SK-N-SH (cell line): ENCODE measurements at regions not wholly inside any gene's neighbourhood (a gene's known extent, or its start where the extent isn't known, plus 50 kb on each side); places are given as distances from the start of the nearest gene placed in this dataset.

Source experiments
- CTCF ChIA-PET: fragments of 300-600, 350-600 bp; formaldehyde crosslinking; extraction: SDS; loops from one replicate; lab custom pipeline; 2021; lab: Yijun Ruan, JAX
- POLR2A ChIA-PET: fragments of 350-600 bp; sonication (Branson Sonifier 250); formaldehyde crosslinking; extraction: SDS; loops from one replicate; lab custom pipeline; 2020; ENCODE audit warnings: antibody characterized with exemption, inconsistent platforms; lab: Yijun Ruan, JAX
- DNase-seq: peaks from one replicate; pipeline ENCODE4 v3.0.0; 2012
- H2AFZ ChIP-seq: fragments of 200-600 bp; sonication (generic); 2 replicates; pipeline ENCODE4 v1.8.1; 2016; ENCODE audit warnings: antibody characterized with exemption, mild to moderate bottlenecking, low read depth
- H3F3A ChIP-seq: fragments of 200-600 bp; sonication (generic); replicated peaks from 2 replicates; pipeline ENCODE3; 2016; ENCODE audit warnings: antibody characterized with exemption, mild to moderate bottlenecking; ENCODE audit not compliant: insufficient read depth
- H3K27ac ChIP-seq, 2 experiments: fragments of 200-500 bp in 1 of 2; fragments of 200-600 bp in 1 of 2; sonication (Bioruptor generic) in 1 of 2; sonication (generic), shearing (Covaris generic) in 1 of 2; 2 replicates each; pipeline versions ENCODE4 v1.5.1 to v1.6.1; 2014 to 2016; ENCODE audit warnings: low read depth in 2 of 2, inconsistent platforms in 1 of 2, low read length in 1 of 2, mild to moderate bottlenecking in 1 of 2, mixed read lengths in 1 of 2
- H3K27me3 ChIP-seq: fragments of 200-600 bp; sonication (generic), shearing (Covaris generic); 2 replicates; pipeline ENCODE4 v1.6.1; 2016; ENCODE audit warnings: mixed run types; ENCODE audit not compliant: insufficient read depth
- H3K36me3 ChIP-seq, 2 experiments: fragments of 200-500 bp in 1 of 2; fragments of 200-600 bp in 1 of 2; sonication (Bioruptor generic) in 1 of 2; sonication (generic) in 1 of 2; replicated peaks in 1 of 2; 2 replicates each; pipeline versions ENCODE3 to v1.5.1; 2014 to 2016; ENCODE audit warnings: low read length in 1 of 2, mild to moderate bottlenecking in 1 of 2; ENCODE audit not compliant: insufficient read depth in 2 of 2, control insufficient read depth in 1 of 2
- H3K4me1 ChIP-seq, 2 experiments: fragments of 200-500 bp in 1 of 2; fragments of 200-600 bp in 1 of 2; sonication (Bioruptor generic) in 1 of 2; sonication (generic), shearing (Covaris generic) in 1 of 2; 2 replicates each; pipeline versions ENCODE4 v1.5.1 to v1.6.1; 2014 to 2016; ENCODE audit warnings: low read depth in 1 of 2, low read length in 1 of 2, mixed run types in 1 of 2; ENCODE audit not compliant: insufficient read depth in 2 of 2, control insufficient read depth in 1 of 2
- H3K4me2 ChIP-seq: fragments of 200-600 bp; sonication (generic), shearing (Covaris generic); 2 replicates; pipeline ENCODE4 v1.6.1; 2017; ENCODE audit warnings: mixed run types
- H3K4me3 ChIP-seq, 2 experiments: fragments of 200-500 bp in 1 of 2; fragments of 200-600 bp in 1 of 2; sonication (Bioruptor generic) in 1 of 2; sonication (generic), shearing (Covaris generic) in 1 of 2; 2 replicates each; pipeline versions ENCODE4 v1.5.1 to v1.8.1; 2014 to 2016; ENCODE audit warnings: low read depth in 2 of 2, inconsistent platforms in 1 of 2, low read length in 1 of 2, mild to moderate bottlenecking in 1 of 2, mixed read lengths in 1 of 2, moderate library complexity in 1 of 2
- H3K79me2 ChIP-seq: fragments of 200-600 bp; sonication (generic); 2 replicates; pipeline ENCODE4 v1.8.1; 2017; ENCODE audit warnings: mild to moderate bottlenecking; ENCODE audit not compliant: insufficient read depth
- H3K9ac ChIP-seq: fragments of 200-600 bp; sonication (generic); 2 replicates; pipeline ENCODE4 v1.6.1; 2017; ENCODE audit warnings: mixed run types
- H3K9me2 ChIP-seq: fragments of 200-600 bp; sonication (generic); 2 replicates; pipeline ENCODE4 v1.6.1; 2017; ENCODE audit warnings: mixed run types
- H3K9me3 ChIP-seq: fragments of 200-600 bp; sonication (generic); 2 replicates; pipeline ENCODE4 v1.6.1; 2017; ENCODE audit warnings: mixed run types, mild to moderate bottlenecking, moderate library complexity
- H4K20me1 ChIP-seq: fragments of 200-600 bp; sonication (generic); 2 replicates; pipeline ENCODE4 v1.6.1; 2017; ENCODE audit warnings: mild to moderate bottlenecking, mixed run types; ENCODE audit not compliant: insufficient read depth
- CHD2 ChIP-seq: fragments of 150-350 bp; IDR thresholded peaks from 2 replicates; pipeline ENCODE4 v1.6.1; 2018; ENCODE audit warnings: low read length; ENCODE audit not compliant: partially characterized antibody
- ELF1 ChIP-seq: IDR thresholded peaks from 2 replicates; pipeline ENCODE4 v1.4.0; 2012
- EP300 ChIP-seq, 2 experiments: IDR thresholded peaks; 2 replicates each; pipeline versions ENCODE4 v1.4.0 to v1.6.1; 2012; ENCODE audit warnings: borderline replicate concordance in 1 of 2, low read depth in 1 of 2, low read length in 1 of 2
- FOXJ3 ChIP-seq: sonication (generic); formaldehyde crosslinking; IDR thresholded peaks from 2 replicates; pipeline ENCODE4 v1.5.1; 2020; ENCODE audit warnings: mild to moderate bottlenecking, missing genetic modification reagents
- FOXM1 ChIP-seq: IDR thresholded peaks from 2 replicates; pipeline ENCODE4 v1.4.0; 2012; ENCODE audit warnings: low read depth, mild to moderate bottlenecking
- GABPA ChIP-seq: IDR thresholded peaks from 2 replicates; pipeline ENCODE4 v1.4.0; 2012; ENCODE audit warnings: low read depth, mild to moderate bottlenecking
- GATA2 ChIP-seq: sonication (generic); formaldehyde crosslinking; IDR thresholded peaks from 2 replicates; pipeline ENCODE4 v1.5.0; 2020; ENCODE audit warnings: mild to moderate bottlenecking, missing genetic modification reagents
- JUND ChIP-seq: IDR thresholded peaks from 2 replicates; pipeline ENCODE4 v1.4.0; 2012
- MEF2A ChIP-seq: IDR thresholded peaks from 2 replicates; pipeline ENCODE4 v1.4.0; 2012; ENCODE audit warnings: low read depth, borderline replicate concordance
- MXI1 ChIP-seq: IDR thresholded peaks from 2 replicates; pipeline ENCODE4 v1.6.1; 2012; ENCODE audit warnings: mild to moderate bottlenecking, low read depth, low read length, improper control_type of control experiment
- NFIC ChIP-seq: IDR thresholded peaks from 2 replicates; pipeline ENCODE4 v1.4.0; 2012; ENCODE audit warnings: borderline replicate concordance
- NRF1 ChIP-seq: IDR thresholded peaks from 2 replicates; pipeline ENCODE4 v1.6.1; 2012; ENCODE audit warnings: low read depth, mild to moderate bottlenecking, low read length
- POLR2AphosphoS5 ChIP-seq: IDR thresholded peaks from 2 replicates; pipeline ENCODE4 v1.6.1; 2012; ENCODE audit warnings: low read depth, low read length
- RAD21 ChIP-seq: IDR thresholded peaks from 2 replicates; pipeline ENCODE4 v1.6.1; 2012; ENCODE audit warnings: mild to moderate bottlenecking, low read length
- RCOR1 ChIP-seq: fragments of 150-350 bp; IDR thresholded peaks from 2 replicates; pipeline ENCODE4 v1.6.1; 2017; ENCODE audit warnings: antibody characterized with exemption, low read length
- RFX5 ChIP-seq: IDR thresholded peaks from 2 replicates; pipeline ENCODE4 v1.6.1; 2012; ENCODE audit warnings: mild to moderate bottlenecking, improper control_type of control experiment, low read length
- RXRA ChIP-seq: IDR thresholded peaks from 2 replicates; pipeline ENCODE4 v1.4.0; 2012; ENCODE audit warnings: low read depth, mild to moderate bottlenecking, borderline replicate concordance
- SMC3 ChIP-seq: IDR thresholded peaks from 2 replicates; pipeline ENCODE4 v1.6.1; 2012; ENCODE audit warnings: low read depth, low read length, improper control_type of control experiment
- TAF1 ChIP-seq: IDR thresholded peaks from 2 replicates; pipeline ENCODE4 v1.6.1; 2012; ENCODE audit warnings: low read depth, mild to moderate bottlenecking, low read length, moderate library complexity, borderline replicate concordance
- TCF12 ChIP-seq: IDR thresholded peaks from 2 replicates; pipeline ENCODE4 v1.4.0; 2012
- TEAD4 ChIP-seq: IDR thresholded peaks from 2 replicates; pipeline ENCODE4 v1.4.0; 2012; ENCODE audit warnings: mild to moderate bottlenecking, borderline replicate concordance; ENCODE audit not compliant: insufficient read depth
- YY1 ChIP-seq: IDR thresholded peaks from 2 replicates; pipeline ENCODE4 v1.4.0; 2012; ENCODE audit warnings: low read depth, mild to moderate bottlenecking
- WGBS: methylation state at CpG from one replicate; pipeline ENCODE4 v1.1.6; 2017; ENCODE audit warnings: low lambda C conversion rate; 5-methylcytosine and 5-hydroxymethylcytosine counted together
- TF ChIP-seq, protein P1 (sequence below): IDR thresholded peaks from 2 replicates; pipeline ENCODE4 v1.4.0; 2012; ENCODE audit warnings: low read depth, borderline replicate concordance
- TF ChIP-seq, protein P2 (sequence below): IDR thresholded peaks from 2 replicates; pipeline ENCODE4 v1.4.0; 2012; ENCODE audit warnings: low read depth
- TF ChIP-seq, protein P3 (sequence below): fragments of 200-600 bp; sonication (generic); IDR thresholded peaks from 2 replicates; pipeline ENCODE4 v1.6.1; 2017; ENCODE audit warnings: antibody characterized with exemption, mild to moderate bottlenecking, moderate library complexity
- TF ChIP-seq, protein P4 (sequence below): fragments of 150-350 bp; IDR thresholded peaks from 2 replicates; pipeline ENCODE4 v1.6.1; 2016; ENCODE audit warnings: mild to moderate bottlenecking, low read depth, low read length
- TF ChIP-seq, protein P5 (sequence below): IDR thresholded peaks from 2 replicates; pipeline ENCODE4 v1.6.1; 2012; ENCODE audit warnings: mild to moderate bottlenecking, low read depth, low read length, moderate library complexity

DNA sequence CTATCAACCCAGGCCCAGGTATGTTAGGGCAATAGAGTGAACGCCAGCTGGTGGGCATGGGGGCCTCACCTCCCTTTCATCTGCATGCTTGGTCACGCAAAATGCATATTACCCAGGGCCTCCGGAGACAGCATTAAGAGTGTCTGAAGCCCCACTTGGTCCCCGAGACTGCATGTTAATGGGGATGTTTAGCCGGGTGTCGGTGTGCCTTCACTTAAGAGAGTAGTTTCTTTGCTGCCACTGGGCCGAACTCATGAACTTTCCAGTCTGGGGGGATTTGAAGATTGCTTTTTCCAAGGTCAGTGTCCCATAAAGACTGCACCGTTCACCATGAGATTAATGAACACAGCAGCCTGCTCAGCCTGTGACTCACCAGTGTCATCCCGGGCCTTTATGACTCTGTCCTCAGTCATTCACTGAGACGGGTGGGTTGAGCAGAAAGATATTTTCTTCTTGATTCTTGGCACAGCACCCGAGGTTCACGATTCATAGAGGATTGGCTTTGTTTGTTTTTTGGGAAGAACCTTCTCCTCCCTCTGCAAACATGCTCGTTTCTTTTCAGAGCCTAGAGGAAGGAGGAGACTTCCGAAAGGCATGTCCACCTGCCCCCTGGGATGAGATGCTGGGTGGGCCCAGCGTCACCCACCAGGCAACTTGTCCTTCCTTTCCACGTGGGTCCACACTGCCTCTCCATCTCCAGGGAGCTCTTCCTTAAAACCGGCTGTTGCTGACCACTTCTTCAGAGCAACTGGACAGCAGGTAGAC, 199.1 kb downstream of the GLI2 start:
- no peak overlapping the region; a peak in 1 of 4 replicates for H3K4me3 ChIP-seq
- 24% methylated on average over 14 of the region's 17 CpGs for WGBS
- ChIA-PET CTCF (interaction anchor here (0.8 to 1.5 kb wide), 4 partner anchors 134 to 239 kb away, joined by 3 to 5 read pairs (median 3); no protein-coding TSS in a partner anchor), POLR2A (no interaction called here)
- H3K4me1 ChIP-seq: peaks cover 55 to 73% of the 10 kb centered on the region in 2 experiments
- H3F3A ChIP-seq: peaks cover 40% of the 10 kb centered on the region
- H3K79me2 ChIP-seq: peaks cover 53% of the 10 kb centered on the region; the same call in 1 of the 2 replicates
- peak overlapping the region; percentile 95 to 96 for H3K27ac ChIP-seq
- H3K9me3 ChIP-seq: no peaks in the 10 kb centered on the region
- H4K20me1 ChIP-seq: no peaks in the 10 kb centered on the region
- H3K27me3 ChIP-seq: no peaks in the 10 kb centered on the region
- H2AFZ ChIP-seq: no peak overlapping the region
- H3K9ac ChIP-seq: peak overlapping the region; percentile 73
- H3K36me3 ChIP-seq: no peaks in the 10 kb centered on the region
- no peak for DNase-seq
- H3K4me2 ChIP-seq: peak overlapping the region; percentile 78
- H3K9me2 ChIP-seq: no peaks in the 10 kb centered on the region
- TF ChIP-seq EP300 (IDR thresholded peaks at IDR 0.05; ENCODE audit: borderline replicate concordance in 1 of 2, low read depth in 1 of 2, low read length in 1 of 2) (peak in 1 of 2 experiments; percentile 85; a peak in 1 of 4 replicates), RXRA (peak; percentile 88; the same call in 1 of the 2 replicates), MXI1 (no peak), POLR2AphosphoS5 (peak; percentile 63; the same call in 1 of the 2 replicates), GATA2 (CRISPR knock-in tag) (no peak), ELF1 (no peak), TEAD4 (0 out of 2 replicates have a peak, but pooled peaks have one; percentile 46), YY1 (no peak), SMC3 (no peak), RFX5 (no peak), FOXM1 (no peak), TCF12 (peak; percentile 80), GABPA (no peak), MEF2A (no peak), NRF1 (no peak), CHD2 (no peak), RCOR1 (no peak), TAF1 (0 out of 2 replicates have a peak, but pooled peaks have one; percentile 25), FOXJ3 (CRISPR knock-in tag) (no peak), NFIC (peak; percentile 90), RAD21 (no peak), JUND (peak; percentile 96)
- TF ChIP-seq, protein P1, sequence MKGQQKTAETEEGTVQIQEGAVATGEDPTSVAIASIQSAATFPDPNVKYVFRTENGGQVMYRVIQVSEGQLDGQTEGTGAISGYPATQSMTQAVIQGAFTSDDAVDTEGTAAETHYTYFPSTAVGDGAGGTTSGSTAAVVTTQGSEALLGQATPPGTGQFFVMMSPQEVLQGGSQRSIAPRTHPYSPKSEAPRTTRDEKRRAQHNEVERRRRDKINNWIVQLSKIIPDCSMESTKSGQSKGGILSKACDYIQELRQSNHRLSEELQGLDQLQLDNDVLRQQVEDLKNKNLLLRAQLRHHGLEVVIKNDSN: no peak
- TF ChIP-seq, protein P2, sequence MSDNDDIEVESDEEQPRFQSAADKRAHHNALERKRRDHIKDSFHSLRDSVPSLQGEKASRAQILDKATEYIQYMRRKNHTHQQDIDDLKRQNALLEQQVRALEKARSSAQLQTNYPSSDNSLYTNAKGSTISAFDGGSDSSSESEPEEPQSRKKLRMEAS: peak; percentile 34; the same call in 1 of the 2 replicates
- TF ChIP-seq, protein P3, sequence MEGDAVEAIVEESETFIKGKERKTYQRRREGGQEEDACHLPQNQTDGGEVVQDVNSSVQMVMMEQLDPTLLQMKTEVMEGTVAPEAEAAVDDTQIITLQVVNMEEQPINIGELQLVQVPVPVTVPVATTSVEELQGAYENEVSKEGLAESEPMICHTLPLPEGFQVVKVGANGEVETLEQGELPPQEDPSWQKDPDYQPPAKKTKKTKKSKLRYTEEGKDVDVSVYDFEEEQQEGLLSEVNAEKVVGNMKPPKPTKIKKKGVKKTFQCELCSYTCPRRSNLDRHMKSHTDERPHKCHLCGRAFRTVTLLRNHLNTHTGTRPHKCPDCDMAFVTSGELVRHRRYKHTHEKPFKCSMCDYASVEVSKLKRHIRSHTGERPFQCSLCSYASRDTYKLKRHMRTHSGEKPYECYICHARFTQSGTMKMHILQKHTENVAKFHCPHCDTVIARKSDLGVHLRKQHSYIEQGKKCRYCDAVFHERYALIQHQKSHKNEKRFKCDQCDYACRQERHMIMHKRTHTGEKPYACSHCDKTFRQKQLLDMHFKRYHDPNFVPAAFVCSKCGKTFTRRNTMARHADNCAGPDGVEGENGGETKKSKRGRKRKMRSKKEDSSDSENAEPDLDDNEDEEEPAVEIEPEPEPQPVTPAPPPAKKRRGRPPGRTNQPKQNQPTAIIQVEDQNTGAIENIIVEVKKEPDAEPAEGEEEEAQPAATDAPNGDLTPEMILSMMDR: no peak
- TF ChIP-seq, protein P4, sequence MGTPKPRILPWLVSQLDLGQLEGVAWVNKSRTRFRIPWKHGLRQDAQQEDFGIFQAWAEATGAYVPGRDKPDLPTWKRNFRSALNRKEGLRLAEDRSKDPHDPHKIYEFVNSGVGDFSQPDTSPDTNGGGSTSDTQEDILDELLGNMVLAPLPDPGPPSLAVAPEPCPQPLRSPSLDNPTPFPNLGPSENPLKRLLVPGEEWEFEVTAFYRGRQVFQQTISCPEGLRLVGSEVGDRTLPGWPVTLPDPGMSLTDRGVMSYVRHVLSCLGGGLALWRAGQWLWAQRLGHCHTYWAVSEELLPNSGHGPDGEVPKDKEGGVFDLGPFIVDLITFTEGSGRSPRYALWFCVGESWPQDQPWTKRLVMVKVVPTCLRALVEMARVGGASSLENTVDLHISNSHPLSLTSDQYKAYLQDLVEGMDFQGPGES: no peak
- TF ChIP-seq, protein P5, sequence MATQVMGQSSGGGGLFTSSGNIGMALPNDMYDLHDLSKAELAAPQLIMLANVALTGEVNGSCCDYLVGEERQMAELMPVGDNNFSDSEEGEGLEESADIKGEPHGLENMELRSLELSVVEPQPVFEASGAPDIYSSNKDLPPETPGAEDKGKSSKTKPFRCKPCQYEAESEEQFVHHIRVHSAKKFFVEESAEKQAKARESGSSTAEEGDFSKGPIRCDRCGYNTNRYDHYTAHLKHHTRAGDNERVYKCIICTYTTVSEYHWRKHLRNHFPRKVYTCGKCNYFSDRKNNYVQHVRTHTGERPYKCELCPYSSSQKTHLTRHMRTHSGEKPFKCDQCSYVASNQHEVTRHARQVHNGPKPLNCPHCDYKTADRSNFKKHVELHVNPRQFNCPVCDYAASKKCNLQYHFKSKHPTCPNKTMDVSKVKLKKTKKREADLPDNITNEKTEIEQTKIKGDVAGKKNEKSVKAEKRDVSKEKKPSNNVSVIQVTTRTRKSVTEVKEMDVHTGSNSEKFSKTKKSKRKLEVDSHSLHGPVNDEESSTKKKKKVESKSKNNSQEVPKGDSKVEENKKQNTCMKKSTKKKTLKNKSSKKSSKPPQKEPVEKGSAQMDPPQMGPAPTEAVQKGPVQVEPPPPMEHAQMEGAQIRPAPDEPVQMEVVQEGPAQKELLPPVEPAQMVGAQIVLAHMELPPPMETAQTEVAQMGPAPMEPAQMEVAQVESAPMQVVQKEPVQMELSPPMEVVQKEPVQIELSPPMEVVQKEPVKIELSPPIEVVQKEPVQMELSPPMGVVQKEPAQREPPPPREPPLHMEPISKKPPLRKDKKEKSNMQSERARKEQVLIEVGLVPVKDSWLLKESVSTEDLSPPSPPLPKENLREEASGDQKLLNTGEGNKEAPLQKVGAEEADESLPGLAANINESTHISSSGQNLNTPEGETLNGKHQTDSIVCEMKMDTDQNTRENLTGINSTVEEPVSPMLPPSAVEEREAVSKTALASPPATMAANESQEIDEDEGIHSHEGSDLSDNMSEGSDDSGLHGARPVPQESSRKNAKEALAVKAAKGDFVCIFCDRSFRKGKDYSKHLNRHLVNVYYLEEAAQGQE: 0 out of 2 replicates have a peak, but pooled peaks have one; percentile 39
